Lower lobe of right lung (tissue), 2 donors: ENCODE measurements at regions not wholly inside any gene's neighbourhood (a gene's known extent, or its start where the extent isn't known, plus 50 kb on each side); places are given as distances from the start of the nearest gene placed in this dataset.

Experiments used
- ATAC-seq, 2 donors: fragments of 200-7000 bp; cut with Tn5 transposase; one replicate each; pipeline ENCODE4 v1.9.1; 2020 to 2022; ENCODE audit warnings: mild to moderate bottlenecking in 2 of 2, moderate library complexity in 2 of 2
- DNase-seq: peaks from one replicate; pipeline ENCODE4 v3.0.0-alpha.2; 2020
- H3K27ac ChIP-seq: fragments of 200-600 bp; one replicate; pipeline ENCODE4 v1.8.0; 2022
- H3K27me3 ChIP-seq: fragments of 200-600 bp; one replicate; pipeline ENCODE4 v1.8.0; 2022; ENCODE audit warnings: low read depth
- H3K36me3 ChIP-seq: fragments of 200-600 bp; one replicate; pipeline ENCODE4 v1.8.0; 2022; ENCODE audit warnings: mild to moderate bottlenecking
- H3K4me1 ChIP-seq: fragments of 200-600 bp; one replicate; pipeline ENCODE4 v1.8.0; 2022
- H3K4me3 ChIP-seq: fragments of 200-600 bp; one replicate; pipeline ENCODE4 v1.8.0; 2022; ENCODE audit warnings: mild to moderate bottlenecking
- H3K9me3 ChIP-seq: fragments of 200-600 bp; one replicate; pipeline ENCODE4 v1.8.0; 2022
- CTCF ChIP-seq: fragments of 200-600 bp; IDR thresholded peaks from one replicate; pipeline ENCODE4 v1.8.0; 2022; ENCODE audit warnings: antibody characterized with exemption, mild to moderate bottlenecking
- intact Hi-C: fragments of 100-400 bp; cut with DNase I; formaldehyde crosslinking; loops from one replicate; pipeline ENCODE4 v1.11.0; 2022
- donor health status: DM: no; HTN: yes; CAD: no; lungs with severe emphysema.

GRCh38 chr1:105830571-105831146 lies 1225.8 kb upstream of the PRMT6 start:
- Histone ChIP-seq H3K4me3 (no peak overlapping the region), H3K36me3 (no peaks in the 10 kb centered on the region), H3K4me1 (no peaks in the 10 kb centered on the region), H3K27me3 (no peaks in the 10 kb centered on the region), H3K27ac (no peak overlapping the region), H3K9me3 (no peaks in the 10 kb centered on the region)
- ATAC-seq (no peak), DNase-seq (no peak)
- no peak for TF ChIP-seq CTCF
- intact Hi-C loops = no loop called here

DNA sequence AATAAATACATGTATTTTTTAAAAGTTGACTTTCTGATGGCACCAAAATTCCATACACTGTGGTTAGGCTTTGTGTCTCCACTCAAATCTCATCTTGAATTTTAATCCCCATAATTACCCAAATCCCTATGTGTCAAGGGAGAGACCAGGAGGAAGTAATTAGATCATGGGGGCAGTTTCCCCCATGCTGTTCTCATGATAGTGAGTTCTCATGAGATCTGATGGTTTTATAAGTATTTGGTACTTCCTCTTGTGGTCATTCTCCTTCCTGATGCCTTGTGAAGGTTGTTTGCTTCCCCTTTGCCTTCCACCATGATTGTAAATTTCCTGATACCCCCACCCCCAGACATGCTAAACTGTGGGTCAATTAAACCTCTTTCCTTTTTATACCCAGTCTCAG lies 1218.4 kb upstream of the PRMT6 start:
- H3K4me1 ChIP-seq = no peaks in the 10 kb centered on the region
- no peaks in the 10 kb centered on the region for H3K27me3 ChIP-seq
- H3K27ac ChIP-seq = no peak overlapping the region
- TF ChIP-seq CTCF = no peak
- H3K36me3 ChIP-seq = no peaks in the 10 kb centered on the region
- no peaks in the 10 kb centered on the region for H3K9me3 ChIP-seq
- no peak overlapping the region for H3K4me3 ChIP-seq
- intact Hi-C loops = no loop called here
- ATAC-seq (no peak), DNase-seq (no peak)

- Histone ChIP-seq H3K4me1 (no peaks in the 10 kb centered on the region), H3K36me3 (no peaks in the 10 kb centered on the region), H3K27ac (no peak overlapping the region), H3K4me3 (no peak overlapping the region), H3K9me3 (no peaks in the 10 kb centered on the region), H3K27me3 (no peaks in the 10 kb centered on the region)
- DNase-seq (no peak), ATAC-seq (no peak)
- intact Hi-C loops = no loop called here
- no peak for TF ChIP-seq CTCF
Measured at GRCh38 chr1:105865546-105865945, 1190.9 kb upstream of the PRMT6 start.

DNA sequence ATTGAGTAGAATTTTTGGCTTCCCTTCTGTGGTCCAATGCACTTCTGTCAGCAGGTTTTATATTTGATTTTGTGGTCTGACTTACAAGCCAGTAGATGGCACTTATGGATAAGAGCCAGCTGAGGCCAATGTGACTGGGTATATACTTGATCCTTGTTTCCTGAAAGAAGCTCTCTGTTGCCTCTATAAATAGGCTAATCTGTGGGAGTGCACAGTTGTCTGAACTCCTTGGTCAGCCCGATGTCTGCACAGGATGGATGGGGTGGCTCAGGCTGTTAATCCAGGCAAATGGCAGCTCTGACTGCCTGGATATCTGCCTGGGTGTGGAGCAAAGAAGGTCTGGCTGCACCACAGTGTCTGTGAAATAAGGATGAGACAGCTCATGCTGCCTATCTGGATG lies 1183.7 kb upstream of the PRMT6 start:
- intact Hi-C loops = no loop called here
- TF ChIP-seq CTCF = no peak
- Histone ChIP-seq H3K9me3 (no peaks in the 10 kb centered on the region), H3K36me3 (no peaks in the 10 kb centered on the region), H3K27ac (no peak overlapping the region), H3K4me3 (no peak overlapping the region), H3K27me3 (no peaks in the 10 kb centered on the region), H3K4me1 (no peaks in the 10 kb centered on the region)
- ATAC-seq (no peak), DNase-seq (no peak)

GRCh38 chr1:105874621-105875020 lies 1181.9 kb upstream of the PRMT6 start:
- no peak for TF ChIP-seq CTCF
- Histone ChIP-seq H3K4me3 (no peak overlapping the region), H3K9me3 (no peaks in the 10 kb centered on the region), H3K4me1 (no peaks in the 10 kb centered on the region), H3K36me3 (no peaks in the 10 kb centered on the region), H3K27ac (no peak overlapping the region), H3K27me3 (no peaks in the 10 kb centered on the region)
- ATAC-seq = no peak
- no peak for DNase-seq
- intact Hi-C loops = no loop called here

DNA sequence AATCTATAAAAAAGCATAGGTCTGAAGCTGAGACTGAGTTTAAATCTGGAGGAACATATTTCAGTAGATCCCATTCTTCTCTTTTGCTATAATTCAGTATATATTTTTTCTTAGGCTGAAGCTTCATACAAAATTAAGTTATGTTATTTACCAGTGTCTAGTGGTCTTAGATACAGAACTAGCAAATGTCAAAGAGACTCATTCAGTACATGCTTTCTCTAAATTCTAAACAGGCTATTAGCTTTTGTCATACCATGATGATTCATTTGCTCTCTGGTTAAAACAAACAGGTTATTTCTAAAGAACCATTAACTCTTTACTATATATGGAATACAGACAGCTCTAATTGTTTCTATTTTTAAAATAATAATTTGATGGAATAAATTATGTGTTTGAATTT lies 1170.2 kb upstream of the PRMT6 start:
- no peak for TF ChIP-seq CTCF
- DNase-seq = no peak
- Histone ChIP-seq H3K27me3 (no peaks in the 10 kb centered on the region), H3K36me3 (no peaks in the 10 kb centered on the region), H3K4me1 (no peaks in the 10 kb centered on the region), H3K9me3 (no peaks in the 10 kb centered on the region), H3K27ac (no peak overlapping the region), H3K4me3 (no peak overlapping the region)
- ATAC-seq = no peak
- intact Hi-C loops = no loop called here
